ENCODE measurements at regions not wholly inside any gene's neighbourhood (a gene's known extent, or its start where the extent isn't known, plus 50 kb on each side); places are given as distances from the start of the nearest gene placed in this dataset.
"Not testable (repeated sequence)": the region's sequence is repeated elsewhere in the genome, so short reads cannot be mapped to it uniquely, and the experiment has no call there.

DNA sequence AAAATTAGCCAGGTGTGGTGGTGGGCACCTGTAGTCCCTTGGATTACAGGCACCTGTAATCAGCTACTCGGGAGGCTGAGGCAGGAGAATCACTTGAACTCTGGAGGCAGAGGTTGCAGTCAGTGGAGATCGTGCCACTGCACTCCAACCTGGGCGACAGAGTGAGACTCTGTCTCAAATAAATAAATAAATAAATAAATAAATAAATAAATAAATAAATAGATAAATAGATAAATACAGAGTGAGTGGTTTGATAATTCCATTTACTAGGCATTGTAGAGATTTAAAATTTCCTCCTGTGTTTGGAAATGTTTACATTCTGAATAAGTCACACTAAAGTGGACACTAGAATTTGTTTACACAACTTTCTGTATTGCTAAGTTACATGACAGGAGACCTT, 504.4 kb upstream of the SEL1L start:
- TF ChIP-seq EZH2 (IDR thresholded peaks at IDR 0.05; ENCODE audit: low read depth, unreplicated experiment); ZNF114 (CRISPR knock-in tag; IDR thresholded peaks at IDR 0.05); POLR2AphosphoS5 (IDR thresholded peaks at IDR 0.05; ENCODE audit: low read depth); JUNB (IDR thresholded peaks at IDR 0.05; ENCODE audit: unreplicated experiment); EZH2phosphoT487 (IDR thresholded peaks at IDR 0.05; ENCODE audit: unreplicated experiment); CREB1 (CRISPR knock-in tag; IDR thresholded peaks at IDR 0.05; ENCODE audit: low read depth); STAT1 (IDR thresholded peaks at IDR 0.05; ENCODE audit: unreplicated experiment): not testable (repeated sequence)
- TF ChIP-seq, protein P1, sequence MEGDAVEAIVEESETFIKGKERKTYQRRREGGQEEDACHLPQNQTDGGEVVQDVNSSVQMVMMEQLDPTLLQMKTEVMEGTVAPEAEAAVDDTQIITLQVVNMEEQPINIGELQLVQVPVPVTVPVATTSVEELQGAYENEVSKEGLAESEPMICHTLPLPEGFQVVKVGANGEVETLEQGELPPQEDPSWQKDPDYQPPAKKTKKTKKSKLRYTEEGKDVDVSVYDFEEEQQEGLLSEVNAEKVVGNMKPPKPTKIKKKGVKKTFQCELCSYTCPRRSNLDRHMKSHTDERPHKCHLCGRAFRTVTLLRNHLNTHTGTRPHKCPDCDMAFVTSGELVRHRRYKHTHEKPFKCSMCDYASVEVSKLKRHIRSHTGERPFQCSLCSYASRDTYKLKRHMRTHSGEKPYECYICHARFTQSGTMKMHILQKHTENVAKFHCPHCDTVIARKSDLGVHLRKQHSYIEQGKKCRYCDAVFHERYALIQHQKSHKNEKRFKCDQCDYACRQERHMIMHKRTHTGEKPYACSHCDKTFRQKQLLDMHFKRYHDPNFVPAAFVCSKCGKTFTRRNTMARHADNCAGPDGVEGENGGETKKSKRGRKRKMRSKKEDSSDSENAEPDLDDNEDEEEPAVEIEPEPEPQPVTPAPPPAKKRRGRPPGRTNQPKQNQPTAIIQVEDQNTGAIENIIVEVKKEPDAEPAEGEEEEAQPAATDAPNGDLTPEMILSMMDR (conservative IDR thresholded peaks at IDR 0.05; ENCODE audit: low read depth in 2 of 2): not testable (repeated sequence)
- TF ChIP-seq, protein P2, sequence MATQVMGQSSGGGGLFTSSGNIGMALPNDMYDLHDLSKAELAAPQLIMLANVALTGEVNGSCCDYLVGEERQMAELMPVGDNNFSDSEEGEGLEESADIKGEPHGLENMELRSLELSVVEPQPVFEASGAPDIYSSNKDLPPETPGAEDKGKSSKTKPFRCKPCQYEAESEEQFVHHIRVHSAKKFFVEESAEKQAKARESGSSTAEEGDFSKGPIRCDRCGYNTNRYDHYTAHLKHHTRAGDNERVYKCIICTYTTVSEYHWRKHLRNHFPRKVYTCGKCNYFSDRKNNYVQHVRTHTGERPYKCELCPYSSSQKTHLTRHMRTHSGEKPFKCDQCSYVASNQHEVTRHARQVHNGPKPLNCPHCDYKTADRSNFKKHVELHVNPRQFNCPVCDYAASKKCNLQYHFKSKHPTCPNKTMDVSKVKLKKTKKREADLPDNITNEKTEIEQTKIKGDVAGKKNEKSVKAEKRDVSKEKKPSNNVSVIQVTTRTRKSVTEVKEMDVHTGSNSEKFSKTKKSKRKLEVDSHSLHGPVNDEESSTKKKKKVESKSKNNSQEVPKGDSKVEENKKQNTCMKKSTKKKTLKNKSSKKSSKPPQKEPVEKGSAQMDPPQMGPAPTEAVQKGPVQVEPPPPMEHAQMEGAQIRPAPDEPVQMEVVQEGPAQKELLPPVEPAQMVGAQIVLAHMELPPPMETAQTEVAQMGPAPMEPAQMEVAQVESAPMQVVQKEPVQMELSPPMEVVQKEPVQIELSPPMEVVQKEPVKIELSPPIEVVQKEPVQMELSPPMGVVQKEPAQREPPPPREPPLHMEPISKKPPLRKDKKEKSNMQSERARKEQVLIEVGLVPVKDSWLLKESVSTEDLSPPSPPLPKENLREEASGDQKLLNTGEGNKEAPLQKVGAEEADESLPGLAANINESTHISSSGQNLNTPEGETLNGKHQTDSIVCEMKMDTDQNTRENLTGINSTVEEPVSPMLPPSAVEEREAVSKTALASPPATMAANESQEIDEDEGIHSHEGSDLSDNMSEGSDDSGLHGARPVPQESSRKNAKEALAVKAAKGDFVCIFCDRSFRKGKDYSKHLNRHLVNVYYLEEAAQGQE (IDR thresholded peaks at IDR 0.05; ENCODE audit: unreplicated experiment): not testable (repeated sequence)
- TF ChIP-seq, protein P3, sequence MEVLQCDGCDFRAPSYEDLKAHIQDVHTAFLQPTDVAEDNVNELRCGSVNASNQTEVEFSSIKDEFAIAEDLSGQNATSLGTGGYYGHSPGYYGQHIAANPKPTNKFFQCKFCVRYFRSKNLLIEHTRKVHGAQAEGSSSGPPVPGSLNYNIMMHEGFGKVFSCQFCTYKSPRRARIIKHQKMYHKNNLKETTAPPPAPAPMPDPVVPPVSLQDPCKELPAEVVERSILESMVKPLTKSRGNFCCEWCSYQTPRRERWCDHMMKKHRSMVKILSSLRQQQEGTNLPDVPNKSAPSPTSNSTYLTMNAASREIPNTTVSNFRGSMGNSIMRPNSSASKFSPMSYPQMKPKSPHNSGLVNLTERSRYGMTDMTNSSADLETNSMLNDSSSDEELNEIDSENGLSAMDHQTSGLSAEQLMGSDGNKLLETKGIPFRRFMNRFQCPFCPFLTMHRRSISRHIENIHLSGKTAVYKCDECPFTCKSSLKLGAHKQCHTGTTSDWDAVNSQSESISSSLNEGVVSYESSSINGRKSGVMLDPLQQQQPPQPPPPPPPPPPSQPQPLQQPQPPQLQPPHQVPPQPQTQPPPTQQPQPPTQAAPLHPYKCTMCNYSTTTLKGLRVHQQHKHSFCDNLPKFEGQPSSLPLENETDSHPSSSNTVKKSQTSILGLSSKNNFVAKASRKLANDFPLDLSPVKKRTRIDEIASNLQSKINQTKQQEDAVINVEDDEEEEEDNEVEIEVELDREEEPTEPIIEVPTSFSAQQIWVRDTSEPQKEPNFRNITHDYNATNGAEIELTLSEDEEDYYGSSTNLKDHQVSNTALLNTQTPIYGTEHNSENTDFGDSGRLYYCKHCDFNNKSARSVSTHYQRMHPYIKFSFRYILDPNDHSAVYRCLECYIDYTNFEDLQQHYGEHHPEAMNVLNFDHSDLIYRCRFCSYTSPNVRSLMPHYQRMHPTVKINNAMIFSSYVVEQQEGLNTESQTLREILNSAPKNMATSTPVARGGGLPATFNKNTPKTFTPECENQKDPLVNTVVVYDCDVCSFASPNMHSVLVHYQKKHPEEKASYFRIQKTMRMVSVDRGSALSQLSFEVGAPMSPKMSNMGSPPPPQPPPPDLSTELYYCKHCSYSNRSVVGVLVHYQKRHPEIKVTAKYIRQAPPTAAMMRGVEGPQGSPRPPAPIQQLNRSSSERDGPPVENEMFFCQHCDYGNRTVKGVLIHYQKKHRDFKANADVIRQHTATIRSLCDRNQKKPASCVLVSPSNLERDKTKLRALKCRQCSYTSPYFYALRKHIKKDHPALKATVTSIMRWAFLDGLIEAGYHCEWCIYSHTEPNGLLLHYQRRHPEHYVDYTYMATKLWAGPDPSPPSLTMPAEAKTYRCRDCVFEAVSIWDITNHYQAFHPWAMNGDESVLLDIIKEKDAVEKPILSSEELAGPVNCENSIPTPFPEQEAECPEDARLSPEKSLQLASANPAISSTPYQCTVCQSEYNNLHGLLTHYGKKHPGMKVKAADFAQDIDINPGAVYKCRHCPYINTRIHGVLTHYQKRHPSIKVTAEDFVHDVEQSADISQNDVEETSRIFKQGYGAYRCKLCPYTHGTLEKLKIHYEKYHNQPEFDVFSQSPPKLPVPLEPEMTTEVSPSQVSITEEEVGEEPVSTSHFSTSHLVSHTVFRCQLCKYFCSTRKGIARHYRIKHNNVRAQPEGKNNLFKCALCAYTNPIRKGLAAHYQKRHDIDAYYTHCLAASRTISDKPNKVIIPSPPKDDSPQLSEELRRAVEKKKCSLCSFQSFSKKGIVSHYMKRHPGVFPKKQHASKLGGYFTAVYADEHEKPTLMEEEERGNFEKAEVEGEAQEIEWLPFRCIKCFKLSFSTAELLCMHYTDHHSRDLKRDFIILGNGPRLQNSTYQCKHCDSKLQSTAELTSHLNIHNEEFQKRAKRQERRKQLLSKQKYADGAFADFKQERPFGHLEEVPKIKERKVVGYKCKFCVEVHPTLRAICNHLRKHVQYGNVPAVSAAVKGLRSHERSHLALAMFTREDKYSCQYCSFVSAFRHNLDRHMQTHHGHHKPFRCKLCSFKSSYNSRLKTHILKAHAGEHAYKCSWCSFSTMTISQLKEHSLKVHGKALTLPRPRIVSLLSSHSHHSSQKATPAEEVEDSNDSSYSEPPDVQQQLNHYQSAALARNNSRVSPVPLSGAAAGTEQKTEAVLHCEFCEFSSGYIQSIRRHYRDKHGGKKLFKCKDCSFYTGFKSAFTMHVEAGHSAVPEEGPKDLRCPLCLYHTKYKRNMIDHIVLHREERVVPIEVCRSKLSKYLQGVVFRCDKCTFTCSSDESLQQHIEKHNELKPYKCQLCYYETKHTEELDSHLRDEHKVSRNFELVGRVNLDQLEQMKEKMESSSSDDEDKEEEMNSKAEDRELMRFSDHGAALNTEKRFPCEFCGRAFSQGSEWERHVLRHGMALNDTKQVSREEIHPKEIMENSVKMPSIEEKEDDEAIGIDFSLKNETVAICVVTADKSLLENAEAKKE (CRISPR knock-in tag; IDR thresholded peaks at IDR 0.05): not testable (repeated sequence)
- TF ChIP-seq, protein P4, sequence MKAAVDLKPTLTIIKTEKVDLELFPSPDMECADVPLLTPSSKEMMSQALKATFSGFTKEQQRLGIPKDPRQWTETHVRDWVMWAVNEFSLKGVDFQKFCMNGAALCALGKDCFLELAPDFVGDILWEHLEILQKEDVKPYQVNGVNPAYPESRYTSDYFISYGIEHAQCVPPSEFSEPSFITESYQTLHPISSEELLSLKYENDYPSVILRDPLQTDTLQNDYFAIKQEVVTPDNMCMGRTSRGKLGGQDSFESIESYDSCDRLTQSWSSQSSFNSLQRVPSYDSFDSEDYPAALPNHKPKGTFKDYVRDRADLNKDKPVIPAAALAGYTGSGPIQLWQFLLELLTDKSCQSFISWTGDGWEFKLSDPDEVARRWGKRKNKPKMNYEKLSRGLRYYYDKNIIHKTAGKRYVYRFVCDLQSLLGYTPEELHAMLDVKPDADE (IDR thresholded peaks at IDR 0.05): not testable (repeated sequence)

All from GM23338 (cell line).